ENCODE measurements at regions not wholly inside any gene's neighbourhood (a gene's known extent, or its start where the extent isn't known, plus 50 kb on each side); places are given as distances from the start of the nearest gene placed in this dataset. TPM values are rescaled to one million over a fixed set of nuclear protein-coding genes. Genes with fewer than 3 reads are reported as not detected.
"Not testable (repeated sequence)": the region's sequence is repeated elsewhere in the genome, so short reads cannot be mapped to it uniquely, and the experiment has no call there.

GRCh38 chr1:120668187-120668586 is 55.6 kb upstream of the NBPF26 start:
- H3K36me3 Mint-ChIP-seq; H3K9me3 Mint-ChIP-seq; H3K9ac ChIP-seq (ENCODE audit: insufficient read depth, low read length, poor library complexity, severe bottlenecking); H3K27ac ChIP-seq (ENCODE audit: low read depth in 1 of 2, low read length in 2 of 2); H4K20me1 ChIP-seq (ENCODE audit: insufficient read depth, low read length); H3K79me2 ChIP-seq (ENCODE audit: insufficient read depth, low read length); H3K27me3 Mint-ChIP-seq (ENCODE audit: low read depth in 3 of 3); intact Hi-C loops (cut with micrococcal nuclease); H2AFZ ChIP-seq (ENCODE audit: insufficient read depth, low read depth, low read length, poor library complexity, severe bottlenecking); H3K36me3 ChIP-seq (replicated peaks in 1 of 2; ENCODE audit: control insufficient read depth in 1 of 2, insufficient read depth in 2 of 2, low read length in 2 of 2); H3K4me3 Mint-ChIP-seq; H3K27me3 ChIP-seq (ENCODE audit: control insufficient read depth in 2 of 2, insufficient read depth in 2 of 2, low read length in 2 of 2); H3K9me3 ChIP-seq (replicated peaks in 1 of 2; ENCODE audit: control insufficient read depth in 1 of 2, insufficient read depth in 1 of 2, low read length in 2 of 2); H3K4me1 ChIP-seq (ENCODE audit: control insufficient read depth in 1 of 2, insufficient read depth in 2 of 2, low read length in 2 of 2); H3K4me2 ChIP-seq (replicated peaks; ENCODE audit: extremely low read depth, low read length, poor library complexity, severe bottlenecking); H3K4me3 ChIP-seq (replicated peaks in 1 of 3; ENCODE audit: low read depth in 2 of 3, low read length in 3 of 3); H3K4me1 Mint-ChIP-seq; H3K27ac Mint-ChIP-seq; DNase-seq: not testable (repeated sequence)
- WGBS (ENCODE audit: insufficient coverage) = no CpG with 5 or more reads among the region's 1 CpG

Small RNA genes in the stretch of these regions (small RNA-seq; reads per million reads assigned to genes)
- not detected for gene RF00004 (ENCODE audit: insufficient read length, low read depth)

Measured in CD14-positive monocyte (primary cell).